HUES48 (cell line): ENCODE measurements at regions not wholly inside any gene's neighbourhood (a gene's known extent, or its start where the extent isn't known, plus 50 kb on each side); places are given as distances from the start of the nearest gene placed in this dataset.
"Not testable (repeated sequence)": the region's sequence is repeated elsewhere in the genome, so short reads cannot be mapped to it uniquely, and the experiment has no call there.

ENCODE experiments used
- H3K27ac ChIP-seq: one replicate; pipeline ENCODE4 v1.7.0; 2013; ENCODE audit warnings: low read depth, low read length, inconsistent platforms
- H3K27me3 ChIP-seq: 2 replicates; pipeline ENCODE4 v1.6.1; 2013; ENCODE audit warnings: mild to moderate bottlenecking, low read length; ENCODE audit not compliant: control insufficient read depth, insufficient read depth
- H3K36me3 ChIP-seq: 2 replicates; pipeline ENCODE4 v1.6.1; 2013; ENCODE audit warnings: low read length; ENCODE audit not compliant: control insufficient read depth, insufficient read depth
- H3K4me1 ChIP-seq: 2 replicates; pipeline ENCODE4 v1.6.1; 2013; ENCODE audit warnings: mild to moderate bottlenecking, low read length; ENCODE audit not compliant: control insufficient read depth, insufficient read depth
- H3K4me3 ChIP-seq: 2 replicates; pipeline ENCODE4 v1.5.1; 2013; ENCODE audit warnings: mild to moderate bottlenecking, low read depth, low read length
- H3K9ac ChIP-seq: 2 replicates; pipeline ENCODE4 v1.6.1; 2013; ENCODE audit warnings: mild to moderate bottlenecking, low read depth, low read length, moderate library complexity
- H3K9me3 ChIP-seq: 2 replicates; pipeline ENCODE4 v1.6.1; 2013; ENCODE audit warnings: low read length; ENCODE audit not compliant: control insufficient read depth, insufficient read depth

DNA sequence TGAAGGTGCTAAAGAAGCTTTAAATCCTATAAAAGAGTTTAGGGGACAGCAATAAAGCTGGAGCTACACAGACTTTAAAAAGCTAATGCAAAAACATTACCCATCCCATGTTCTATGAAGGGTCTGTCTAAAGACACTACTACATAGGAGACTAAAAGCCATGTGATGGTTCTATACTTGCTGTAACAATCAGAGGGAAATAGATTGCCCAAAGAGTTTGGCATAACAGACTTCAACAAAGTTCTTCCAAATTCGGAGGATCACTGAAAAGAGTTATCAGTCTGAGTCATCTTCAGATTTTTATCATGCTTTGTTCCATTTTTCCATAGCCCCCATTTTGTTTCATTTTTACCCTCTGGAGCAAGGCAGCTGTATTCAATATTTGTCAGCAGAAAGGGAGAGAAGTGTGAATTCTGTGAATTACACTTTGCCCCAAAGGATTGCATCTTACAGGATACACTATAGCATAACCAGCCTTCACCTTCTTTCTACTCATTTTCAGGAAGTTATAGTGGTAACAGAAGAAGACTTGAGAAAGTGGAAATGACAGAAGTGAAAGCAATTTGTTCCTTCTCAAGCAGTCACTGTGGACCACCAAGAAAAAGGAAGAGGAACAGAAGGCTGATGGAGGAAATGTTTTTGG lies 143.3 kb downstream of the AVL9 start:
- H3K9ac ChIP-seq, H3K36me3 ChIP-seq, H3K4me1 ChIP-seq, H3K9me3 ChIP-seq, H3K4me3 ChIP-seq, H3K27me3 ChIP-seq, H3K27ac ChIP-seq: not testable (repeated sequence)
